Inflammatory macrophage (primary cell): ENCODE measurements at regions not wholly inside any gene's neighbourhood (a gene's known extent, or its start where the extent isn't known, plus 50 kb on each side); places are given as distances from the start of the nearest gene placed in this dataset.
"Not testable (repeated sequence)": the region's sequence is repeated elsewhere in the genome, so short reads cannot be mapped to it uniquely, and the experiment has no call there.

Experiments used
- DNase-seq, 2 donors: peaks; one replicate each; pipeline ENCODE4 v3.0.0-alpha.2; 2020 to 2022

DNA sequence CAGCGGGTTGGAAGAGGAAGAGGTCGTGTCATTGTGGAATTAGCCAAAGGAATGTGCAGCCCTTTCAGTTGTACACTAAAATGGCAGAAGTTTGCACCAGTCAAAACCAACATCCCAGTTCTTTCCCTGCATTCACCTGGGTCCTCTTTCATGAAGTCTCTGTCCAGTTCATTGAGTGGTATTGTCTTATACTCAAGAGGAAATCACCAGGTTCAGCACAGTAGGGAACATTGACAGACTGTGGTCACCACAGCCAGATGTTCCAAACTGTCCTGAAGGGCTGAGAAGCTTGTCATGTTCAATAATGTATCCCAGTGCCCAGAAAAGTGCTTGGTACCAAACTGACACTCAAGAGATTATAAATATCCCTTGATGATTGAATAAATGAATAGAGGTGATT lies 131.6 kb downstream of the GLUL start:
- no peak for DNase-seq

DNA sequence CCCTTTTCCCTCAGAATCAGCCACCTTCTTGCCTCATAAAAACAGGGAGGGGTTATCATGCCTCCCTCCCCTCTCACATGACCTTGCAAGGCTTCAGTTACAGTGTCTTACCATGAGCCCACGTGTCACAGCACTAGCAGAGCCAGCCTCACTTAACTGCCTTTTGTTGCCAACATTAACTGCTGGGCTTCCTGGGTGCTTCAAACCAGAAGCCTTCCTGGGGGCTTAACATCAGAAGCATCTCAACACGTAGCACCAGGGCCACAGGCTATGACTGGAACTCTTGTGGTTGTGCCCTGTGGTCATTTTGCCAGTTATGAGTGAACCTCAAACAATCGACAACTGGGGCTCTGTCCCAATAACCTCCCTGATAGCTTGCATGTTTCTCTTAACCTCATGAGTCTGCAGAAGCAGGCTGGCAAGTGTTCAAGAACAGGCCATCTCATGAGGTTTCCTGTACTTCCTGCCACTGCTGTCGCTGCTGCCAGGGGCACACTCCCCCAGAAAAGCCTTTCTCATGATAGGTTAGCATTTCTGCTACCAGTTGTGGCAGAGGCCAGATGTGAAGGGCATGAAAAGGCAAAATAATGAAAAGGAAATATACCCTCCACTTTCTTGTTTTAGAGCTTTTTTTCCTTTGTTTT lies 132.2 kb downstream of the GLUL start:
- peak; percentile 83 to 91 for DNase-seq

DNA sequence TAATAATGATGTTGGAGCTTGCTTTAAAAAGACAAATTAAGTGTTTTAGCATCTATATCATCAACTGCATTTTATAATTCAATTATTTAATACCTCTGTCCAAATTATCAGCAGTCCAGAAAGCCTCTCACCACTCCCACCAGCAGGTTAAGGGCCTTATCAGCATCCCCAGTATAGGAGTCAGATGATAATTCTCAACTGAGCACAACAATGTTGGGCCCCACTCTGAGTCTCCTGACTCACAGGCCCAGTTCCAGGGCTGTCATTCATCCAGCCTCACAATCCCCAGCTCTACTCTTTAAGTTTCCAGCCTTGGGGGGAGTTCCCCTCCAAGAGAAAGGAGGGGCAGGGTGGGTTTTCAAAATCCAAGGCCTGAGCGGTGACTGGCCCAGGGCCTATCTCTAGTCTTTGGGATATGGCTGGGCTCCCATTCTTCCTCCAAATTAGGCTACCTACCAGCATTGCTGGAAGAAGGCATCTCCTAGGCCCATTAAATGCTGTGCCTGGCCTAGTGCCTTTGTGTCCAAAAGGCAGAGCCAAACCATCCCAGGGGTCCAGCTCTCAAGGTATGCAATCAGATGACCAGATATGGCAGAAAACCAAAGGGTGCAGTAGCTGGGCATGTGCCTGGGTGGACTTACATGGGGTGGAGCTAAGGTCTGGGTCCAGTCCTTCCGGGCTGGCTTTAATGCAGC lies 134.1 kb downstream of the GLUL start:
- DNase-seq, result no peak

DNA sequence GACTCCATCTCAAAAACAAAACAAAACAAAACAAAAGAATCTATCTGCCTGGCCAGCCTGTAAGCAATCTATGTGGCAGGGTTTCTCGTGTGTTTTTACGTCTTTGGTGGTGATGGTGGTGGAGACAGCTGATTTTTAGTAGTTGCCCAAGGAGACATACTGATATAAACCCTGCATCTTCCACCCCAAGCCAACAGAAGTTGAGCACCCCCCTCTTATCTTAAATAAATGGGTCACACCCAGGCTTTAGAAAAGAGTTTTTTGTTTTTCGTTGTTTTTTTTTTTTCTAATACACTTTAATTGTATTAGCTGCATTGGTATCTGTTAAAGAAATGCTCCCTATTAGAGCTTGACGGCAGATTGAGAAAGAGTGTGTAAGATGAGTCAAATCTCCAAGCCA lies 134.7 kb downstream of the GLUL start:
- no peak for DNase-seq

DNA sequence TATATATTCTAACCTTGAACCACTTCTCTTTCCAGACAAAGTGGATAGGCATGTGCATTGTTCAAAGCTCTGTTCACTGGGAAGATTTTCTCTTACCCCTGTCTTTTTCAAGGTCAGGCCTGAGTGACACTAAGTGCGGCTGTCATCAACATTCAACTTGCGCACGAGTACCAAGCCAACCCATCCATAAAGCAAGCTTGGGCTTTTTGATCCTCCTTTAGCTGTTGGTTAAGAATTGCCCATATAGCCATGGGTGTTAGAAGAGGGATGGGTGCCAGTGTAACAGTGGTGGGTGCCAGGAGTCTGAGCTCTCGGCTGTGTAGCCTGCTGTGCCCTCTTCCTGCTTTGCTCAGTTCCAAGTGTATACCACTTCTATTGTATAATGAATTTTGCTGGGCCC lies 136.1 kb downstream of the GLUL start:
- DNase-seq, result no peak

DNA sequence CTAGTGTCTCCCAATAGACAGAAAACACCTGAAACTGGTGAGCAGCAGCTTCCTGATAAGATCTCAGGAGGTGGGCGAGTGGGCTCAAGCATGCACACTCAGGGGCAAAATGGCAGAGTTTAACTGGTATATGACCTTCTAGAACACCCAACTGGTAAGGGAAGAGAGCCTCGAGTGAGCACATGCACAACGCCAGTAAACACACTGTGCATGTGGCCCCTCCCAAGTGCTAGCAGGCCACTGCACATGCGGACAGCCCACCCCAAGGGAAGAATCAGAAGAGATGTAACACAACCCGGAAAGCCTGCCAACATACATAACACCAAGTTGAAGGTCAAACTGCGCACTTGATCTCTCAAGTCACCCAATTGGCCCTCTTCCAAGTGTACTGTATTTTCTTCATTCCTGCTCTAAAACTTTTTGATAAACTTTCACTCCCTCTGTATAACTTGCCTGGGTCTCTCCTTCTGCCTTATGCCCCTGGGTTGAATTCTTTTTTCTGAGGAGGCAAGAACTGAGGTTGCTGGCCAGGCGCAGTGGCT lies 138.2 kb downstream of the GLUL start:
- no peak for DNase-seq

DNA sequence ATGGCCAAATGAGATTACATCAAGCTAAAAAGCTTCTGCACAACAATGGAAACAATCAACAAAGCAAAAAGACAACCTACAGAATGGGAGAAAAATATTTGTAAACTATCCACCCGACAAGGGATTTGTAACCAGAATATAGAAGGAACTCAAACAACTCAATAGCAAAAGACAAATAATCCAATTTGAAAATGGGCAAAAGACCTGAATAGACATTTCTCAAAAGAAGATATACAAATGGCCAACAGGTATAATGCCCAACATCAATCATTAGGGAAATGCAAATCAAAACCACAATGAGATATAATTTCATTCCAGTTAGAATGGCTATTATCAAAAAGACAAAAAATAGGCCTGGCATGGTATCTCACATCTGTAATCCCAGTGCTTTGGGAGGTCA lies 140.0 kb downstream of the GLUL start:
- DNase-seq, result no peak

DNA sequence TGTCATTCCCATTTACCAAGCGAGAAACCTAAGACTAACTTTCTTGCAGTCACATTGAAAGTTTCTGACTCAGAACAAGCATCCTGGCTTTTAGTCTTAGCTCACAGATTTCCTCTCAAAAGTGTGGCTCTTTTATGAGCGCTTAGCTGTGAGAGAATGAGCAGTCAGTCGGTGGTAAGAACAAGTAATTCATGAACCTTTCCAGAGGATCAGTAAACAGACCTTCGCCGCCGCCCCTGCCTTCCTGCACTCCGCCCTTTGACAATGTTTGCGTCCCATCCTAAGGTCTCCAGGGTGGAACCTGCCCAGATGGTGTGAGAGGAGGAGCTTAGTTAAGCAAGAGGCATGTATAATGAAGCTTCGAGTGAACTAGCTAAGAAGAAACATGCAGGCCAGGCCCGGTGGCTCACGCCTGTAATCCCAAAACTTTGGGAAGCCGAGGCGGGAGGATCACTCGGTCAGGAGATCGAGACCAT lies 142.4 kb downstream of the GLUL start:
- DNase-seq, result no peak

DNA sequence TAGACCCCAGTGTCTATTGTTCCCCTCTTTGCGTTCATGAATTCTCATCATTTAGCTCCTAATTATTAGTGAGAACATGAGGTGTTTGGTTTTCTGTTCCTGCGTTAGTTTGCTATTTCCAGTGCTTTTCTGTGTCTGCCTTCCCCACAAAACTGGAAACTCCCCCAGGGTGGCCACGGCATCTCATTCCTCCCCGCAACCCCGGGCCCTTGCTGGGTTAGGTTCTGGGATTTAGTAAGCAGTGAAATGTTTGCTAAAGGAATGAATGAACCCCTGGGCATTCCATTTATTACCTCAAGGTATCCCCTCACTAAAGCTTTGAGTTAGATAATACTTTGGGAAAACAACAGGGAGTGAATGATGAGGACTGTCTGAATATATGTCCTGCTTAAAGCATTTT lies 142.9 kb downstream of the GLUL start:
- no peak for DNase-seq

DNA sequence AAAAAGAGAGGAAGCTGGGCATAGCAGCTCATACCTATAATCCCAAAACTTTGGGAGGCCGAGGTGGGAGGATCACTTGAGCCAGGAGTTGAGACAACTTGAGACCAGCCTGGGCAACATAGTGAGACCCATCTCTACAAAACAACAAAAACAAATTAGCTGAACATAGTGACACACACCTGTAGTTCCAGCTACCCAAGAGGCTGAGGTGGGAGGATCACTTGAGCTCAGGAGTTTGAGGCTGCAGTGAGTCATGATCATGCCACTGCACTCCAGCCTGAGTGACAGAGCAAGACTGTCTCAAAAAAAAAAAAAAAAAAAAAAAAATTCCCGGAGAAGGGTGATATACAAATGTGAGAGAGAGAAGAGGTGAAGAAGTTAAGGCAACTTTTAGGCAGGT lies 143.8 kb downstream of the GLUL start:
- not testable (repeated sequence) for DNase-seq

DNA sequence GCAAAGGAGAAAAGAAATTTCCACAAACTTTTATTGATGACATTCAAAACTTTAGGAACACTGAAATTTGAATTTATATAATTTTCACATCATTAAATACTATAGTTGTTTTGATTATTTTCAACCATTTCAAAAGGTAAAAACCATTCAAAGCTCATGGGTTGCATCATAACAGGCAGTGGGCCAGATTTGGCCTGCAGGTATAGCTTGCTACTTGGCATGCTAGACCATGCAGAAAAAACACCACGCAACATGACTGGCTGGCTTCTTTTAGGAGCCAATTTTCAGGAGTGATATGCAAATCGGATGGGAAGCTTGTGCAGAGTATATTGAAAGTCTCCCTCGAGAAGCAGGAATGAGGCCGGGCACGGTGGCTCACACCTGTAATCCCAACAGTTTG lies 144.8 kb downstream of the GLUL start:
- DNase-seq, result no peak

DNA sequence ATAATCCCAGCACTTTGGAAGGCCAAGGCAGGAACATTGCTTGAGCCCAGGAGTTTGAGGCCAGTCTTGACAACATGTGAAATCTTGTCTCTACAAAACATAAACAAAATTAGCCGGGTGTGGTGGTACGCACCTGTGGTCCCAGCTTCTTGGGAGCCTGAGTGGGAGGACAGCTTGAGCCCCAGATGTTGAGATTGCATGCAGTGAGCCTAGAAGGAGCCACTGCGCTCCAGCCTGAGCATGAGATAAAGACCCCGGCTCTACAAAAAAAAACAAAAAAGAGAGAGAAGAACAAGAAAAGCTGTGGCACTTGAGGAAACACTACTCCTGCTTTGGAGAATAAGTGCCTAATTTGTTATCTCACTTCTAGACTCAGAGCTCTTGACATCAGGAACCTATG lies 146.6 kb downstream of the GLUL start:
- no peak for DNase-seq

DNA sequence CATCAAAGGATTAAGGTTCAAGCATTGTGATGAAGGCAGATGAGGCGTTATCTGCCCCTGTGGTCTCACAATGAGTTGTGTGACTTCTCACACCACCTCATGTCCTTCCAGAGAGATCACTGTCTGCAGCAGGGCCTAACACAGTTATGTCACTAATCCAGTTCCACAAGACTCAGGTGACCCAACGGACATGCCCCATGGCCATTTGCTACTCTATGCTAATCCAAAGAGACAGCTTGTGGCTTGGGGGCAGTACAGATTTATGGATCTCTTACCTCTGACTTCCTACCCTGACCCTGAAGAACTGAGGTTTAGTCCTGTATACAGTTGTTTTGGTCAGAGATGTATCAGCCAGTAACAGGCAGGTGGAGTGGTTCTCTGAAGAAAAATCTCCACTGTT lies 147.1 kb downstream of the GLUL start:
- no peak for DNase-seq

DNA sequence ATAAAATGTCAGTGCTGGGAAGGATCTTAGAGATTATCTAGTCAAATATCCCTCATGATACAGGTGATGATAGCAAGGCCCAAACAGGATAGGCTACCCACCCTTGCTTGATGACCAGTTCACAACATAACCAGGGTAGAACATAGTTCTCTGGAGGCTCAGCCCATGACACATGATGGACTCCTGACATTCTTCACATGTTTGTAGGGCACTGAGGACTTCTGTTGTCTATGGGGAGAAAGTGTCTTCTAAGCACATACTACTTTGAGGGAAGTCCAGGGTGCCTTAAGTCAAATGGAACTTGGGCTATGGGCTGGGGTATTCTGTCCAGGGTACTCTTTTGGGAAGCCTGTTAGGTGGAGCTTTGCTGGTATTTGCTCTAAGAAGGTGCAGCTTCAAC lies 148.9 kb downstream of the GLUL start:
- no peak for DNase-seq

DNA sequence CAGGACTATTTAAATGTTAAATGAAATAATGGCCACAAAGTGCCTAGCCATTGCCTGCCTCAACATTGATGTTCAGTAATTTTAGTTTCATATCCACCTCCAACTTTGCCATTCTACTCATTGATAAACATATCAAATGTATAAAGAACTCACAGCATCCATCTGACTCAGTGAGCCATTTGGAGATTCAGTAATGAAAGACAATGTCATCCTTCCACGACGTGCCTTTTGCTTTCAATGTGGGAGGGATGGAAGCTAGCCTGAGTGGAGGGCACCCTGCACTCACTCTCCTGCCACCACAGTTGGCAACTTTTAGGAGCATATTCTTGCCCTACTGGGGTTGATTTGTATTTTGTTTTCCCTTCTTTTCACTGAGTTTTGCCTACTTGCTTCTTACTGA lies 151.5 kb downstream of the GLUL start:
- no peak for DNase-seq

DNA sequence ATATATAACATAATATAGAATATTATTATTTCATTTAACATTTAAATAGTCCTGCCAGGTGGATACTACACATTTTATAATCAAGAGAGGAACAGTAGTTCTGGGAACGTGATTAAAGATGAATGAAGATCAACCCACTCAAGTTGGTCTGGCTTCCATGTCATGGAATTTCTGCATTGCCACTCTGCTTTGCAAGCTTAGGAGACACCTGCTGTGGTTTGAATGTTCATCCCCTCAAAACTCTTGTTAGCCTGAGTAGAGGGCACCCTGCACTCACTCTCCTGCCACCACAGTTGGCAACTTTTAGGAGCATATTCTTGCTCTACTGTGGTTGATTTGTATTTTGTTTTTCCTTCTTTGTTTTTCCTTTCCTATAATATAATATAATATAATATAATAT lies 153.2 kb downstream of the GLUL start:
- DNase-seq, result no peak

DNA sequence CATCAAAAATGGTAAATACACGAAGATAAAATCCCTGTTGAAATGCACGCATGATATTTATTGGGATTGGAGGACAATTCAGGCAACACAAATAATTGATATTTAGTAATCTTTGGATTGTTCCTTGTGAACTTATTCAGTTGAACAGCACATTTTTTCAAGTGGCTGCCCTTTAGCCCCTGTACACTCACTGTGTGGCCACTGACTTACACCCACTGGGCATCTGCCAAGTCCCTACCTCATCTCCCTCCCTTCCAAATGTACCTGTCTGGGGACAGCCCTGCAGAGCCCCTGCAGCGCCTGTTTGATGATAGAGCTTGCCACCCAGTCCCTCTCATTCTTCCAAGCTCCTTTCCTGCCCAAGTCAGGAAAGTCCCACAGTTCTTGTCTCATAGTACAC lies 154.3 kb downstream of the GLUL start:
- DNase-seq, result no peak

DNA sequence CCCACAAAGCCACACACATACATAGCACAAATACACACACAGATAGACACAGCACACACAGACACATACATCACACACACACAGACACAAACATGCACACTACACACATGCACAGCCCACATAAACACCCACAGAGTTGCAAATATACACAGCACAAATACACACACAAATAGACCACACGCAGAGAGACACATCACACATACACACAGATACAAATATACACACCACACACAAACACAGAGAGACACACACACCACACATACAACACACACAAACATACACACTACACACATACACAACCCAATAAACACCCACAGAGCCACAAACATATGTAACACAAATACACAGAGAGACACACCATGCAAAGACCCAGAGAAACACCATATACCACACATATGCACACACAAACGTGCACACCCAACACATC lies 154.9 kb downstream of the GLUL start:
- DNase-seq, result no peak

DNA sequence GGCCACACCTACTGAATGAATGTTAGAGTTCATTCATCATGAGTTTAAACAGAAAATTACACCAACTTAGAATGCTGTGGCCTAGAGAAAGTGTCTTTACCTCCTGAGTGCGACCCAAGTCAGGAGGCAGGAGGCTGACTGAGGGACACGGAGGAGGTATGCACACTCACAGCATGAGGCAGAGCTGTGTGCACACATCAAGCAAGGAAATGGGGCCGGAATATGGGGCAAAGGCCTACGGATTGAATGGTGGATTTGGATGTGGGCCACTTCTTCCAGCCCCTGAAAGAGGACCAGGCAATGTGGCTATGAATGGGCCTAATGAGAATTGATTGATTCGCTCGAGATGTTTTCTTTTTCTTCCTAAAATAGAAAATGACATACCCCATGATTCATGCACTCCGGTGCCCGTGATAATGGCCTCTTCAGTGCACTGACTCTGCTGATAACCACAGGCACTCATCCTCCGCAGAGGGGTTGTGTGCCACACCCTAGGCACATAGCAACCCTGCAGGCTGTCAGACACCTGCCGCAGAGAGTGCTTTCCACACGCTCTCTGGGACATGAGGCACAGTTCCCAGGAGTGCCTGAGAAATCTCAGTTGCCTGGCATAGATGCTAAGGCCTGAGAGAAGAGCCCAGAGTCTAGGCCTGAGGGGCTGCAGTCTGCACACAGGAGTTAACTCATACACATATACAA lies 155.5 kb downstream of the GLUL start:
- peak in 1 of 2 donors; percentile 23 for DNase-seq

DNA sequence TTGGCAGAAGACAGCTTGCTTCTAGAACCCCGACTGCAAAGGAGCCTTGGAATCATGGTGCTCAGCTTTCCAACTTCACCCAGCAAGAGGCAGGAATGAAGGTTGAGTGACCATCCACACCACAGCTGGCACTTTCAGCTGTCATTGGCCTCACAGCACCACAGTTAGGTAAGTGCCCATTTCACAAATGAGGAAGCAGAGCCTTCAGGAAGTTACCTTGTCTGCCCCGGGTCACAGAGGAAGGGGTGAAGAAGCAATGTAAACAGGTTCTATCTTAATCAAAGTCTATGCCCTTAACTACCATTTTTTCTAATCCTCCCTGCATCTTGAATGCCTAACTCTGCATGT lies 156.0 kb downstream of the GLUL start:
- peak in 1 of 2 donors; percentile 12 for DNase-seq

DNA sequence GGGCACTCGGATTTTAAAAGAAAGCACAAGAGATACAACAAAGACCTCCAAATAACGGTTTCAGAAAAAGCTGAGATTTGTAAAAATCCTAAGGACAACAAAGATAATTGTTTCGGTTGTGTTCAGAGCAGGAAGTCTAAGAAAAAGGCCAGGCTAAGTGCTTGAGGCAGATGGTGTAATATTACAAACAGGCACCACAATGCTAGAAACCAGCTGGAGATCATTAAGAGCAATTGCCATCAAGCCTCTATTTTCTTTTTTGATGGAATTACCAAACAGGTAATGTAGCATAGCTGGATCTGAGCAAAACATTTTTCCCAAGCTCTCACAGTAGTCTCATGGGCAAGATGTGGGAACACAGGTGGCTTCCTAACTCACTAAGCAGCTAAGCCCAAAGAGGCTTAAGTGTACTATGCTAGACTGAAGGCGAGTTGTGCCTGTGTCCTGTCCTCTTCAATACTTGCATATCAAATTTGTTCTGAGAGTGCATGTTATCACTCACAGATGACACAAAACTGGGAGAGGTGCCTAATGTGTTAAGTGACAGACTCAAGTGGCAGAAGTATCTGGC lies 161.6 kb downstream of the GLUL start:
- DNase-seq, result no peak

DNA sequence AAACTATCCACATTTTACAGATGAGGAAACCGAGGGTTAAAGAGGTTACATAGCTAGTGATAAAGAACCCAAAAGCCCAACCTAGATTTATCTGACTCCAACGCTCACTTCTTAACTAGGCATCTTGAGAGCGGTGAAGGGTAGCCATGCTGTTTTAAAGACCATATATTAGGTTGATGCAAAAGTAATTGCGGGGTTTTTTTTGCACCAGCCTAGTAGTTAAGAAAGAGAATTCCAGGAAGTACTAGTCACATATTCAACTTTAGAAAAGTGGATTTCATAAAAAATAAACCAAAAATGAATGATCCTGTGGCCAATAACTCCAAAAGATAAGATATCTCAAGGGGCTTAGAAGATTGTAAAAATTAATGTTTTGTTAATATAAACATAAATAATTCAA lies 162.1 kb downstream of the GLUL start:
- DNase-seq, result no peak

DNA sequence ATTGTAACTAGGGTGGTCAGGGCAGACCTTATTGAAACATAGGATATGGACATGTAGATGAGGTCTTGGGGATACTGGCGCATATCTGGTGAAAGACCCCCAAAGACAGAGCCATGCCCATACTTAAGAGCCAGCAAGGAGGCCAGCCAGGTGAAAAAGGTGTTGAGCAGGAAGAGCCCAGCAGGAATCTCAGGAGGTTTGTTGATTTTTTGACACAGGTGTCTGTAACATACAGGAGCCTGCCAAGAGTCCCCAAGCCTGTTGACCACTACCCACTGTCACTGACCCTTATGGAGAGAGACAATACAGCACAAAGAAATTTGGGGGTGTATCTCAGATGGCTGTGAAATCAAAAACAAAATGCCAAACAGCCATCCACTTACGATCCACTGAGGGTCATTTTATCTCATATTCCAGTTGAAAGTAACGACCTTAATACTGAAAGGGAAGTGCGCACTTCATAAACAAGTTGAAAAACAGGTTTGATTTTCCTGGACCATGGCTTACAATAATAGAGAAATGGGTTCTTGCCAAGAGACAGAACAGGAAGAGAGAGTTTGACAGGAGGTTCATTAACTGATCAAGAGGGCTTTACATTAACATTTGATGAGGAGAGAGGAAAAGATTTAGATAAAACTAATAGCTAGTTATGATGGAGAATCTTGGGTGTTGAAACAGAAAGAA lies 163.6 kb downstream of the GLUL start:
- DNase-seq, result no peak
